ENCODE measurements at regions not wholly inside any gene's neighbourhood (a gene's known extent, or its start where the extent isn't known, plus 50 kb on each side); places are given as distances from the start of the nearest gene placed in this dataset.

- no peaks in the 10 kb centered on the region for H3K36me3 ChIP-seq
- TF ChIP-seq POLR2A (IDR thresholded peaks at IDR 0.05; ENCODE audit: low read depth) = no peak
- no peak for TF ChIP-seq POLR2AphosphoS5 (IDR thresholded peaks at IDR 0.05)
- TF ChIP-seq EP300 (IDR thresholded peaks at IDR 0.05) = no peak
- TF ChIP-seq CTCF (IDR thresholded peaks at IDR 0.05) = no peak
- H3K4me1 ChIP-seq = no peaks in the 10 kb centered on the region
- no peak overlapping the region for H3K27ac ChIP-seq (replicated peaks in 1 of 4)
- no peak overlapping the region for H3K4me3 ChIP-seq
- intact Hi-C loops (cut with DNase I) = no loop called here
- no peaks in the 10 kb centered on the region for H3K27me3 ChIP-seq
- no peak for DNase-seq (ENCODE audit: extremely low spot score)
- H3K9me3 ChIP-seq = peaks cover 0 to 3% (median 0%) of the 10 kb centered on the region in 4 donors
Observed at GRCh38 chr6:81821449-81821848, 69.0 kb upstream of the TENT5A start.

GRCh38 chr6:81820980-81821379, 68.5 kb upstream of the TENT5A start:
- WGBS = 67% methylated on average over 1 of the region's 1 CpG
- intact Hi-C loops (cut with DNase I) = no loop called here
- H3K27me3 ChIP-seq = no peaks in the 10 kb centered on the region
- no peaks in the 10 kb centered on the region for H3K36me3 ChIP-seq
- H3K27ac ChIP-seq (replicated peaks in 1 of 4) = no peak overlapping the region
- H3K4me3 ChIP-seq = no peak overlapping the region
- no peaks in the 10 kb centered on the region for H3K4me1 ChIP-seq
- TF ChIP-seq EP300 (IDR thresholded peaks at IDR 0.05) = no peak
- H3K9me3 ChIP-seq = no peaks in the 10 kb centered on the region
- no peak for DNase-seq (ENCODE audit: extremely low spot score)

GRCh38 chr6:81820422-81820821, 67.9 kb upstream of the TENT5A start:
- Histone ChIP-seq H3K27ac (replicated peaks in 1 of 4) (no peak overlapping the region), H3K4me1 (no peaks in the 10 kb centered on the region), H3K27me3 (no peaks in the 10 kb centered on the region), H3K36me3 (no peaks in the 10 kb centered on the region), H3K9me3 (no peaks in the 10 kb centered on the region), H3K4me3 (no peak overlapping the region)
- 89% methylated on average over 2 of the region's 2 CpGs for WGBS
- intact Hi-C loops (cut with DNase I) = no loop called here
- TF ChIP-seq CTCF (IDR thresholded peaks at IDR 0.05) = no peak
- TF ChIP-seq POLR2AphosphoS5 (IDR thresholded peaks at IDR 0.05) = no peak
- no peak for TF ChIP-seq EP300 (IDR thresholded peaks at IDR 0.05)
- no peak for TF ChIP-seq POLR2A (IDR thresholded peaks at IDR 0.05; ENCODE audit: low read depth)
- DNase-seq (ENCODE audit: extremely low spot score) = no peak

- TF ChIP-seq POLR2A (IDR thresholded peaks at IDR 0.05; ENCODE audit: low read depth) (no peak), EP300 (IDR thresholded peaks at IDR 0.05) (no peak), POLR2AphosphoS5 (IDR thresholded peaks at IDR 0.05) (no peak), CTCF (IDR thresholded peaks at IDR 0.05) (no peak)
- intact Hi-C loops (cut with DNase I) = no loop called here
- no peak for DNase-seq (ENCODE audit: extremely low spot score)
- Histone ChIP-seq H3K9me3 (no peaks in the 10 kb centered on the region), H3K27me3 (no peaks in the 10 kb centered on the region), H3K4me3 (no peak overlapping the region), H3K4me1 (no peaks in the 10 kb centered on the region), H3K36me3 (no peaks in the 10 kb centered on the region), H3K27ac (replicated peaks in 1 of 4) (no peak overlapping the region)
- WGBS = 95% methylated on average over 6 of the region's 6 CpGs
Observed at GRCh38 chr6:81819767-81820166, 67.3 kb upstream of the TENT5A start.

- Histone ChIP-seq H3K4me3 (no peak overlapping the region), H3K27me3 (no peaks in the 10 kb centered on the region), H3K9me3 (no peaks in the 10 kb centered on the region), H3K4me1 (no peaks in the 10 kb centered on the region), H3K27ac (replicated peaks in 1 of 4) (no peak overlapping the region), H3K36me3 (no peaks in the 10 kb centered on the region)
- 79% methylated on average over 2 of the region's 2 CpGs for WGBS
- TF ChIP-seq CTCF (IDR thresholded peaks at IDR 0.05) (no peak), POLR2AphosphoS5 (IDR thresholded peaks at IDR 0.05) (no peak), POLR2A (IDR thresholded peaks at IDR 0.05; ENCODE audit: low read depth) (no peak), EP300 (IDR thresholded peaks at IDR 0.05) (no peak)
- no peak for DNase-seq (ENCODE audit: extremely low spot score)
- intact Hi-C loops (cut with DNase I) = no loop called here
Observed at GRCh38 chr6:81818901-81819361, 66.5 kb upstream of the TENT5A start.
